MCF 10A (cell line): ENCODE measurements at regions not wholly inside any gene's neighbourhood (a gene's known extent, or its start where the extent isn't known, plus 50 kb on each side); places are given as distances from the start of the nearest gene placed in this dataset.

Experiments used
- BruUV-seq: library from RNA; stranded (reverse); fragments of 400-500 nt; replicated peaks from 2 replicates; lab custom pipeline; 2021; lab: Mats Ljungman, UMichigan
- CTCF ChIA-PET: fragments of 300-600 bp; sonication (Branson Sonifier 250); formaldehyde crosslinking; extraction: SDS; loops from one replicate; lab custom pipeline; 2021; ENCODE audit warnings: antibody characterized with exemption, inconsistent platforms; lab: Yijun Ruan, JAX
- POLR2A ChIA-PET: fragments of 300-600, 350-650 bp; sonication (Branson Sonifier 250); formaldehyde crosslinking; extraction: SDS; loops from one replicate; lab custom pipeline; 2020; ENCODE audit warnings: antibody characterized with exemption, inconsistent platforms; lab: Yijun Ruan, JAX
- DNase-seq: peaks from one replicate; pipeline ENCODE4 v3.0.0-alpha.2; 2018; ENCODE audit not compliant: unreplicated experiment
- H3K27ac Mint-ChIP-seq: one replicate; pipeline ENCODE4 v1.8.0; 2022; ENCODE audit warnings: mild to moderate bottlenecking, low read depth, mixed read lengths; ENCODE audit not compliant: unreplicated experiment
- H3K27me3 Mint-ChIP-seq: one replicate; pipeline ENCODE4 v1.8.0; 2022; ENCODE audit warnings: mixed read lengths; ENCODE audit not compliant: insufficient read depth, unreplicated experiment
- H3K36me3 Mint-ChIP-seq: one replicate; pipeline ENCODE4 v1.8.0; 2022; ENCODE audit warnings: mild to moderate bottlenecking, moderate library complexity, mixed read lengths; ENCODE audit not compliant: insufficient read depth, unreplicated experiment
- H3K4me1 Mint-ChIP-seq: one replicate; pipeline ENCODE4 v1.8.0; 2022; ENCODE audit warnings: mixed read lengths; ENCODE audit not compliant: insufficient read depth, unreplicated experiment
- H3K4me3 Mint-ChIP-seq: one replicate; pipeline ENCODE4 v1.8.0; 2022; ENCODE audit warnings: mild to moderate bottlenecking, moderate library complexity, mixed read lengths; ENCODE audit not compliant: unreplicated experiment
- H3K9me3 Mint-ChIP-seq: one replicate; pipeline ENCODE4 v1.8.0; 2022; ENCODE audit warnings: mixed read lengths; ENCODE audit not compliant: unreplicated experiment
- intact Hi-C: fragments of 100-400 bp; cut with micrococcal nuclease; formaldehyde crosslinking; loops from 2 replicates; pipeline ENCODE4 v1.14.1; 2022
- TF ChIP-seq, protein P1 (sequence below): fragments of 200-600 bp; IDR thresholded peaks from one replicate; pipeline ENCODE4 v1.8.0; 2022; ENCODE audit warnings: antibody characterized with exemption, mild to moderate bottlenecking; ENCODE audit not compliant: unreplicated experiment

DNA sequence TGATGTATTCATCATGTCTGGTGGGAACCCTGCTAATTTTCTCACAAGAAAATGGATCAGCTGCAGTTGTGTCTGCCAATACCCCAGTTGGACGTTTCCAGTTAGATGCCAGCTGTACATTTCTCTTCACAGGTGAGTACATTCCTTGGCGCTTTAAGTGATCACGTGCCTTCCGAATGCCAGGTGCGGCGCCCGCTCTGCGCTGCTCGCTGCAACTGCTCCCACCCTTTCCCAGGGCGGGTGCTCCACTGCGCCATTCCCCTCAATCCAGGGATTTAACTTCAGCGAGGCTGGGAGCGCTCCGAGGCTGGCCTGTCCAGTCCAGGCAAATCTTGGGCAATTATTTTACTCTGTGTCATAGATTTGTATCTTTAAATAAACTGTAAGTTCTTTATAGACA, 225.0 kb upstream of the RAB6C start:
- no TSS peak for BruUV-seq
- Mint-ChIP-seq H3K36me3 (no peaks in the 10 kb centered on the region), H3K9me3 (peaks cover 9% of the 10 kb centered on the region), H3K4me1 (no peaks in the 10 kb centered on the region), H3K27ac (no peak overlapping the region), H3K4me3 (no peak overlapping the region), H3K27me3 (no peaks in the 10 kb centered on the region)
- intact Hi-C loops, result no loop called here
- POLR2A ChIA-PET, result interaction anchor here (0.5 kb wide), 1 partner anchor 160 kb away, joined by 5 read pairs; no protein-coding TSS in a partner anchor
- TF ChIP-seq, protein P1, sequence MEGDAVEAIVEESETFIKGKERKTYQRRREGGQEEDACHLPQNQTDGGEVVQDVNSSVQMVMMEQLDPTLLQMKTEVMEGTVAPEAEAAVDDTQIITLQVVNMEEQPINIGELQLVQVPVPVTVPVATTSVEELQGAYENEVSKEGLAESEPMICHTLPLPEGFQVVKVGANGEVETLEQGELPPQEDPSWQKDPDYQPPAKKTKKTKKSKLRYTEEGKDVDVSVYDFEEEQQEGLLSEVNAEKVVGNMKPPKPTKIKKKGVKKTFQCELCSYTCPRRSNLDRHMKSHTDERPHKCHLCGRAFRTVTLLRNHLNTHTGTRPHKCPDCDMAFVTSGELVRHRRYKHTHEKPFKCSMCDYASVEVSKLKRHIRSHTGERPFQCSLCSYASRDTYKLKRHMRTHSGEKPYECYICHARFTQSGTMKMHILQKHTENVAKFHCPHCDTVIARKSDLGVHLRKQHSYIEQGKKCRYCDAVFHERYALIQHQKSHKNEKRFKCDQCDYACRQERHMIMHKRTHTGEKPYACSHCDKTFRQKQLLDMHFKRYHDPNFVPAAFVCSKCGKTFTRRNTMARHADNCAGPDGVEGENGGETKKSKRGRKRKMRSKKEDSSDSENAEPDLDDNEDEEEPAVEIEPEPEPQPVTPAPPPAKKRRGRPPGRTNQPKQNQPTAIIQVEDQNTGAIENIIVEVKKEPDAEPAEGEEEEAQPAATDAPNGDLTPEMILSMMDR, result no peak
- no peak for DNase-seq
- CTCF ChIA-PET, result no interaction called here

DNA sequence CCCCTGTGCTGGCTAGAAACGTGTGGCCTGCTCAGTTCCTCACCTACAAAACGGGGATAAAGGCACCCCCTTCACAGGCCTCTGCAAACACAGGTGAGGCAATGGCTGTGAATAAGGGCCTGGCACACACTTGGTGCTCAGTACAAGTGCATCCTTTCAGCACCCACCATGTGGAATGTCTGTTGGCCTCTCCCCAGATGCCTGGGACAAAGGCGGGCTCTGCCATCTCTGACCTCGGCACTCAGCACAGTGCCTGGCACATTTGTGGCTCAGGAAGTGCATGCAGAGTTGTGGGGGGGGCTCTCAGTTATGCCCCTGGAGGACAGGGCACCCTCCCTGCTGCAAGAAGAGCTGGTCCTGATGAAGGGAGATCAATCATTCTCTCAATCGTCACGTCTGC, 224.6 kb upstream of the RAB6C start:
- ChIA-PET POLR2A (no interaction called here), CTCF (no interaction called here)
- H3K4me1 Mint-ChIP-seq, result no peaks in the 10 kb centered on the region
- intact Hi-C loops, result no loop called here
- no peak overlapping the region for H3K27ac Mint-ChIP-seq
- no peak for DNase-seq
- H3K9me3 Mint-ChIP-seq, result peaks cover 9% of the 10 kb centered on the region
- H3K4me3 Mint-ChIP-seq, result no peak overlapping the region
- no TSS peak for BruUV-seq
- no peaks in the 10 kb centered on the region for H3K27me3 Mint-ChIP-seq
- no peaks in the 10 kb centered on the region for H3K36me3 Mint-ChIP-seq
- TF ChIP-seq, protein P1, result no peak

DNA sequence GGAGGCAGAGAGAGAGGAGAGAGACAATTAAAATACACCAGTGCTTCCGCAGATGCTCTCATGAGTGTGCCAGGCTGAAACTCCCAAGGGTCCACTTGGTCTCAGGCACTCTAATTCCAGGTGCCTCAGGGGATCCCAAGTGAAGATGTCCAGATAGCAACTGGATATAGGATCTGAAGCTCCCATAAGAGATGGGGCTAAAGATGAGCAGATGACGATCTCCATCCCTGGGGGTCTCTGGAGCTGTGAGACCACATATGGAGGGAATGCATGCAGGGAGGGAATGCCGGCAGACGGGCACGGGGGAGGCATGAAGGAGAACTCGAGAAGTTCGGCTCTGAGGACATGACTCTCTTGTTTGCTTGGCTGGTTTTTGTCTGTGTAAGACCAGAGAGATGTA, 223.7 kb upstream of the RAB6C start:
- no peak overlapping the region for H3K4me3 Mint-ChIP-seq
- DNase-seq, result no peak
- BruUV-seq, result no TSS peak
- peaks cover 9% of the 10 kb centered on the region for H3K9me3 Mint-ChIP-seq
- CTCF ChIA-PET, result no interaction called here
- TF ChIP-seq, protein P1, result no peak
- H3K4me1 Mint-ChIP-seq, result no peaks in the 10 kb centered on the region
- intact Hi-C loops, result no loop called here
- no peak overlapping the region for H3K27ac Mint-ChIP-seq
- POLR2A ChIA-PET, result no interaction called here
- H3K36me3 Mint-ChIP-seq, result no peaks in the 10 kb centered on the region
- H3K27me3 Mint-ChIP-seq, result no peaks in the 10 kb centered on the region

DNA sequence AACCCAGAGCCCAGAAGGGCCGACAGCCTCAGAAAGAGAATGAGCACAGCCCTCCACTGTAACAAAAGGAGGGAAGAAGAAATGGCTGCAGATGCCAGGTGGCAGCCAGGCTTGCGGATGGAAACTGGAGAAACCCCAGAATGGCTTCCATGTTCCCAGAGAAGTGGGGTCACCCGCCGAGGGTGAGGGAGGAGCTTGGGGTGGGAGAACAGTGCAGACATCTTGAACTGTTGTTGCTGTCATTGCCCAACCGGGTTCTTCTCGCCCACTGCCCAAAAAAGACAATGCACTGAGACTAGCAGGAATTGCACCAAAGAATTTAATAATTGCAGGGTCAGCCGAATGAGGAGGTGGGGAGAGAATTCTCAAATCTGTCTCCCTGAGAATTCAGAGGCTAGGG, 223.2 kb upstream of the RAB6C start:
- no peaks in the 10 kb centered on the region for H3K4me1 Mint-ChIP-seq
- BruUV-seq, result no TSS peak
- ChIA-PET POLR2A (no interaction called here), CTCF (no interaction called here)
- H3K4me3 Mint-ChIP-seq, result no peak overlapping the region
- intact Hi-C loops, result no loop called here
- no peak overlapping the region for H3K27ac Mint-ChIP-seq
- no peaks in the 10 kb centered on the region for H3K27me3 Mint-ChIP-seq
- H3K9me3 Mint-ChIP-seq, result peaks cover 9% of the 10 kb centered on the region
- TF ChIP-seq, protein P1, result no peak
- DNase-seq, result no peak
- H3K36me3 Mint-ChIP-seq, result no peaks in the 10 kb centered on the region
